SK-N-SH (cell line): ENCODE measurements at regions not wholly inside any gene's neighbourhood (a gene's known extent, or its start where the extent isn't known, plus 50 kb on each side); places are given as distances from the start of the nearest gene placed in this dataset.

Experiments used
- CTCF ChIA-PET: fragments of 300-600, 350-600 bp; formaldehyde crosslinking; extraction: SDS; loops from one replicate; lab custom pipeline; 2021; lab: Yijun Ruan, JAX
- POLR2A ChIA-PET: fragments of 350-600 bp; sonication (Branson Sonifier 250); formaldehyde crosslinking; extraction: SDS; loops from one replicate; lab custom pipeline; 2020; ENCODE audit warnings: antibody characterized with exemption, inconsistent platforms; lab: Yijun Ruan, JAX
- DNase-seq: peaks from one replicate; pipeline ENCODE4 v3.0.0; 2012
- H2AFZ ChIP-seq: fragments of 200-600 bp; sonication (generic); 2 replicates; pipeline ENCODE4 v1.8.1; 2016; ENCODE audit warnings: antibody characterized with exemption, mild to moderate bottlenecking, low read depth
- H3F3A ChIP-seq: fragments of 200-600 bp; sonication (generic); replicated peaks from 2 replicates; pipeline ENCODE3; 2016; ENCODE audit warnings: antibody characterized with exemption, mild to moderate bottlenecking; ENCODE audit not compliant: insufficient read depth
- H3K27ac ChIP-seq, 2 experiments: fragments of 200-500 bp in 1 of 2; fragments of 200-600 bp in 1 of 2; sonication (Bioruptor generic) in 1 of 2; sonication (generic), shearing (Covaris generic) in 1 of 2; 2 replicates each; pipeline versions ENCODE4 v1.5.1 to v1.6.1; 2014 to 2016; ENCODE audit warnings: low read depth in 2 of 2, inconsistent platforms in 1 of 2, low read length in 1 of 2, mild to moderate bottlenecking in 1 of 2, mixed read lengths in 1 of 2
- H3K27me3 ChIP-seq: fragments of 200-600 bp; sonication (generic), shearing (Covaris generic); 2 replicates; pipeline ENCODE4 v1.6.1; 2016; ENCODE audit warnings: mixed run types; ENCODE audit not compliant: insufficient read depth
- H3K36me3 ChIP-seq, 2 experiments: fragments of 200-500 bp in 1 of 2; fragments of 200-600 bp in 1 of 2; sonication (Bioruptor generic) in 1 of 2; sonication (generic) in 1 of 2; replicated peaks in 1 of 2; 2 replicates each; pipeline versions ENCODE3 to v1.5.1; 2014 to 2016; ENCODE audit warnings: low read length in 1 of 2, mild to moderate bottlenecking in 1 of 2; ENCODE audit not compliant: insufficient read depth in 2 of 2, control insufficient read depth in 1 of 2
- H3K4me1 ChIP-seq, 2 experiments: fragments of 200-500 bp in 1 of 2; fragments of 200-600 bp in 1 of 2; sonication (Bioruptor generic) in 1 of 2; sonication (generic), shearing (Covaris generic) in 1 of 2; 2 replicates each; pipeline versions ENCODE4 v1.5.1 to v1.6.1; 2014 to 2016; ENCODE audit warnings: low read depth in 1 of 2, low read length in 1 of 2, mixed run types in 1 of 2; ENCODE audit not compliant: insufficient read depth in 2 of 2, control insufficient read depth in 1 of 2
- H3K4me2 ChIP-seq: fragments of 200-600 bp; sonication (generic), shearing (Covaris generic); 2 replicates; pipeline ENCODE4 v1.6.1; 2017; ENCODE audit warnings: mixed run types
- H3K4me3 ChIP-seq, 2 experiments: fragments of 200-500 bp in 1 of 2; fragments of 200-600 bp in 1 of 2; sonication (Bioruptor generic) in 1 of 2; sonication (generic), shearing (Covaris generic) in 1 of 2; 2 replicates each; pipeline versions ENCODE4 v1.5.1 to v1.8.1; 2014 to 2016; ENCODE audit warnings: low read depth in 2 of 2, inconsistent platforms in 1 of 2, low read length in 1 of 2, mild to moderate bottlenecking in 1 of 2, mixed read lengths in 1 of 2, moderate library complexity in 1 of 2
- H3K79me2 ChIP-seq: fragments of 200-600 bp; sonication (generic); 2 replicates; pipeline ENCODE4 v1.8.1; 2017; ENCODE audit warnings: mild to moderate bottlenecking; ENCODE audit not compliant: insufficient read depth
- H3K9ac ChIP-seq: fragments of 200-600 bp; sonication (generic); 2 replicates; pipeline ENCODE4 v1.6.1; 2017; ENCODE audit warnings: mixed run types
- H3K9me2 ChIP-seq: fragments of 200-600 bp; sonication (generic); 2 replicates; pipeline ENCODE4 v1.6.1; 2017; ENCODE audit warnings: mixed run types
- H3K9me3 ChIP-seq: fragments of 200-600 bp; sonication (generic); 2 replicates; pipeline ENCODE4 v1.6.1; 2017; ENCODE audit warnings: mixed run types, mild to moderate bottlenecking, moderate library complexity
- H4K20me1 ChIP-seq: fragments of 200-600 bp; sonication (generic); 2 replicates; pipeline ENCODE4 v1.6.1; 2017; ENCODE audit warnings: mild to moderate bottlenecking, mixed run types; ENCODE audit not compliant: insufficient read depth
- ELF1 ChIP-seq: IDR thresholded peaks from 2 replicates; pipeline ENCODE4 v1.4.0; 2012
- EP300 ChIP-seq, 2 experiments: IDR thresholded peaks; 2 replicates each; pipeline versions ENCODE4 v1.4.0 to v1.6.1; 2012; ENCODE audit warnings: borderline replicate concordance in 1 of 2, low read depth in 1 of 2, low read length in 1 of 2
- FOXJ3 ChIP-seq: sonication (generic); formaldehyde crosslinking; IDR thresholded peaks from 2 replicates; pipeline ENCODE4 v1.5.1; 2020; ENCODE audit warnings: mild to moderate bottlenecking, missing genetic modification reagents
- IRF3 ChIP-seq: fragments of 150-350 bp; IDR thresholded peaks from 2 replicates; pipeline ENCODE4 v1.6.1; 2016; ENCODE audit warnings: mild to moderate bottlenecking, low read depth, low read length
- MAX ChIP-seq: IDR thresholded peaks from 2 replicates; pipeline ENCODE4 v1.4.0; 2012; ENCODE audit warnings: low read depth
- MXI1 ChIP-seq: IDR thresholded peaks from 2 replicates; pipeline ENCODE4 v1.6.1; 2012; ENCODE audit warnings: mild to moderate bottlenecking, low read depth, low read length, improper control_type of control experiment
- POLR2AphosphoS5 ChIP-seq: IDR thresholded peaks from 2 replicates; pipeline ENCODE4 v1.6.1; 2012; ENCODE audit warnings: low read depth, low read length
- RAD21 ChIP-seq: IDR thresholded peaks from 2 replicates; pipeline ENCODE4 v1.6.1; 2012; ENCODE audit warnings: mild to moderate bottlenecking, low read length
- RCOR1 ChIP-seq: fragments of 150-350 bp; IDR thresholded peaks from 2 replicates; pipeline ENCODE4 v1.6.1; 2017; ENCODE audit warnings: antibody characterized with exemption, low read length
- RXRA ChIP-seq: IDR thresholded peaks from 2 replicates; pipeline ENCODE4 v1.4.0; 2012; ENCODE audit warnings: low read depth, mild to moderate bottlenecking, borderline replicate concordance
- SMC3 ChIP-seq: IDR thresholded peaks from 2 replicates; pipeline ENCODE4 v1.6.1; 2012; ENCODE audit warnings: low read depth, low read length, improper control_type of control experiment
- YY1 ChIP-seq: IDR thresholded peaks from 2 replicates; pipeline ENCODE4 v1.4.0; 2012; ENCODE audit warnings: low read depth, mild to moderate bottlenecking
- WGBS: methylation state at CpG from one replicate; pipeline ENCODE4 v1.1.6; 2017; ENCODE audit warnings: low lambda C conversion rate; 5-methylcytosine and 5-hydroxymethylcytosine counted together
- TF ChIP-seq, protein P1 (sequence below): IDR thresholded peaks from 2 replicates; pipeline ENCODE4 v1.4.0; 2012; ENCODE audit warnings: low read depth, borderline replicate concordance
- TF ChIP-seq, protein P2 (sequence below): IDR thresholded peaks from 2 replicates; pipeline ENCODE4; 2012
- TF ChIP-seq, protein P3 (sequence below): IDR thresholded peaks from 2 replicates; pipeline ENCODE4 v1.6.1; 2012; ENCODE audit warnings: mild to moderate bottlenecking, low read depth, low read length, moderate library complexity
- TF ChIP-seq, protein P4 (sequence below): fragments of 200-600 bp; sonication (generic); IDR thresholded peaks from 2 replicates; pipeline ENCODE4 v1.6.1; 2017; ENCODE audit warnings: antibody characterized with exemption, mild to moderate bottlenecking, moderate library complexity

GRCh38 chr7:91520645-91521044, 256.4 kb downstream of the FZD1 start:
- CTCF ChIA-PET, result no interaction called here
- Histone ChIP-seq H3K27ac (no peak overlapping the region), H3K9ac (no peak overlapping the region), H3K4me1 (peaks cover 0 to 6% of the 10 kb centered on the region in 2 experiments; a peak in 2 of 4 replicates), H2AFZ (no peak overlapping the region), H3K36me3 (no peaks in the 10 kb centered on the region), H3K4me3 (no peak overlapping the region), H3K4me2 (no peak overlapping the region), H3K27me3 (no peaks in the 10 kb centered on the region), H3K9me2 (no peaks in the 10 kb centered on the region), H3F3A (no peaks in the 10 kb centered on the region), H3K9me3 (no peaks in the 10 kb centered on the region), H3K79me2 (no peaks in the 10 kb centered on the region), H4K20me1 (no peaks in the 10 kb centered on the region)
- TF ChIP-seq, protein P1, sequence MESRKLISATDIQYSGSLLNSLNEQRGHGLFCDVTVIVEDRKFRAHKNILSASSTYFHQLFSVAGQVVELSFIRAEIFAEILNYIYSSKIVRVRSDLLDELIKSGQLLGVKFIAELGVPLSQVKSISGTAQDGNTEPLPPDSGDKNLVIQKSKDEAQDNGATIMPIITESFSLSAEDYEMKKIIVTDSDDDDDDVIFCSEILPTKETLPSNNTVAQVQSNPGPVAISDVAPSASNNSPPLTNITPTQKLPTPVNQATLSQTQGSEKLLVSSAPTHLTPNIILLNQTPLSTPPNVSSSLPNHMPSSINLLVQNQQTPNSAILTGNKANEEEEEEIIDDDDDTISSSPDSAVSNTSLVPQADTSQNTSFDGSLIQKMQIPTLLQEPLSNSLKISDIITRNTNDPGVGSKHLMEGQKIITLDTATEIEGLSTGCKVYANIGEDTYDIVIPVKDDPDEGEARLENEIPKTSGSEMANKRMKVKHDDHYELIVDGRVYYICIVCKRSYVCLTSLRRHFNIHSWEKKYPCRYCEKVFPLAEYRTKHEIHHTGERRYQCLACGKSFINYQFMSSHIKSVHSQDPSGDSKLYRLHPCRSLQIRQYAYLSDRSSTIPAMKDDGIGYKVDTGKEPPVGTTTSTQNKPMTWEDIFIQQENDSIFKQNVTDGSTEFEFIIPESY, result no peak
- no peak for TF ChIP-seq EP300 (IDR thresholded peaks at IDR 0.05; ENCODE audit: borderline replicate concordance in 1 of 2, low read depth in 1 of 2, low read length in 1 of 2)
- TF ChIP-seq POLR2AphosphoS5, result no peak
- TF ChIP-seq IRF3, result no peak
- TF ChIP-seq MXI1, result no peak
- TF ChIP-seq RAD21, result no peak
- POLR2A ChIA-PET, result no interaction called here
- whole genome bisulfite sequencing, result 30% methylated on average over 1 of the region's 1 CpG
- no peak for DNase-seq

- no peaks in the 10 kb centered on the region for H3K4me1 ChIP-seq
- H3K27ac ChIP-seq, result no peak overlapping the region
- ChIA-PET POLR2A (no interaction called here), CTCF (interaction anchor here (1.3 to 1.8 kb wide), 2 partner anchors 11 to 14 kb away, joined by 3 to 5 read pairs; no protein-coding TSS in a partner anchor)
- H3K4me2 ChIP-seq, result no peak overlapping the region
- H3F3A ChIP-seq, result no peaks in the 10 kb centered on the region
- H3K9ac ChIP-seq, result no peak overlapping the region
- no peaks in the 10 kb centered on the region for H4K20me1 ChIP-seq
- H3K9me3 ChIP-seq, result no peaks in the 10 kb centered on the region
- H3K4me3 ChIP-seq, result no peak overlapping the region
- H2AFZ ChIP-seq, result no peak overlapping the region
- no peaks in the 10 kb centered on the region for H3K9me2 ChIP-seq
- no peaks in the 10 kb centered on the region for H3K27me3 ChIP-seq
- no peaks in the 10 kb centered on the region for H3K79me2 ChIP-seq
- no peaks in the 10 kb centered on the region for H3K36me3 ChIP-seq
- DNase-seq, result no peak
- TF ChIP-seq, protein P2, sequence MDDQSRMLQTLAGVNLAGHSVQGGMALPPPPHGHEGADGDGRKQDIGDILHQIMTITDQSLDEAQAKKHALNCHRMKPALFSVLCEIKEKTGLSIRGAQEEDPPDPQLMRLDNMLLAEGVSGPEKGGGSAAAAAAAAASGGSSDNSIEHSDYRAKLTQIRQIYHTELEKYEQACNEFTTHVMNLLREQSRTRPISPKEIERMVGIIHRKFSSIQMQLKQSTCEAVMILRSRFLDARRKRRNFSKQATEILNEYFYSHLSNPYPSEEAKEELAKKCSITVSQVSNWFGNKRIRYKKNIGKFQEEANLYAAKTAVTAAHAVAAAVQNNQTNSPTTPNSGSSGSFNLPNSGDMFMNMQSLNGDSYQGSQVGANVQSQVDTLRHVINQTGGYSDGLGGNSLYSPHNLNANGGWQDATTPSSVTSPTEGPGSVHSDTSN, result no peak
- no peak for TF ChIP-seq MXI1
- no peak for TF ChIP-seq YY1
- no peak for TF ChIP-seq SMC3
- TF ChIP-seq MAX, result no peak
- TF ChIP-seq ELF1, result no peak
- TF ChIP-seq, protein P3, sequence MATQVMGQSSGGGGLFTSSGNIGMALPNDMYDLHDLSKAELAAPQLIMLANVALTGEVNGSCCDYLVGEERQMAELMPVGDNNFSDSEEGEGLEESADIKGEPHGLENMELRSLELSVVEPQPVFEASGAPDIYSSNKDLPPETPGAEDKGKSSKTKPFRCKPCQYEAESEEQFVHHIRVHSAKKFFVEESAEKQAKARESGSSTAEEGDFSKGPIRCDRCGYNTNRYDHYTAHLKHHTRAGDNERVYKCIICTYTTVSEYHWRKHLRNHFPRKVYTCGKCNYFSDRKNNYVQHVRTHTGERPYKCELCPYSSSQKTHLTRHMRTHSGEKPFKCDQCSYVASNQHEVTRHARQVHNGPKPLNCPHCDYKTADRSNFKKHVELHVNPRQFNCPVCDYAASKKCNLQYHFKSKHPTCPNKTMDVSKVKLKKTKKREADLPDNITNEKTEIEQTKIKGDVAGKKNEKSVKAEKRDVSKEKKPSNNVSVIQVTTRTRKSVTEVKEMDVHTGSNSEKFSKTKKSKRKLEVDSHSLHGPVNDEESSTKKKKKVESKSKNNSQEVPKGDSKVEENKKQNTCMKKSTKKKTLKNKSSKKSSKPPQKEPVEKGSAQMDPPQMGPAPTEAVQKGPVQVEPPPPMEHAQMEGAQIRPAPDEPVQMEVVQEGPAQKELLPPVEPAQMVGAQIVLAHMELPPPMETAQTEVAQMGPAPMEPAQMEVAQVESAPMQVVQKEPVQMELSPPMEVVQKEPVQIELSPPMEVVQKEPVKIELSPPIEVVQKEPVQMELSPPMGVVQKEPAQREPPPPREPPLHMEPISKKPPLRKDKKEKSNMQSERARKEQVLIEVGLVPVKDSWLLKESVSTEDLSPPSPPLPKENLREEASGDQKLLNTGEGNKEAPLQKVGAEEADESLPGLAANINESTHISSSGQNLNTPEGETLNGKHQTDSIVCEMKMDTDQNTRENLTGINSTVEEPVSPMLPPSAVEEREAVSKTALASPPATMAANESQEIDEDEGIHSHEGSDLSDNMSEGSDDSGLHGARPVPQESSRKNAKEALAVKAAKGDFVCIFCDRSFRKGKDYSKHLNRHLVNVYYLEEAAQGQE, result no peak
- no peak for TF ChIP-seq IRF3
- TF ChIP-seq EP300 (IDR thresholded peaks at IDR 0.05; ENCODE audit: borderline replicate concordance in 1 of 2, low read depth in 1 of 2, low read length in 1 of 2), result no peak
- no peak for TF ChIP-seq RXRA
- TF ChIP-seq FOXJ3 (CRISPR knock-in tag), result no peak
- TF ChIP-seq POLR2AphosphoS5, result no peak
- TF ChIP-seq, protein P4, sequence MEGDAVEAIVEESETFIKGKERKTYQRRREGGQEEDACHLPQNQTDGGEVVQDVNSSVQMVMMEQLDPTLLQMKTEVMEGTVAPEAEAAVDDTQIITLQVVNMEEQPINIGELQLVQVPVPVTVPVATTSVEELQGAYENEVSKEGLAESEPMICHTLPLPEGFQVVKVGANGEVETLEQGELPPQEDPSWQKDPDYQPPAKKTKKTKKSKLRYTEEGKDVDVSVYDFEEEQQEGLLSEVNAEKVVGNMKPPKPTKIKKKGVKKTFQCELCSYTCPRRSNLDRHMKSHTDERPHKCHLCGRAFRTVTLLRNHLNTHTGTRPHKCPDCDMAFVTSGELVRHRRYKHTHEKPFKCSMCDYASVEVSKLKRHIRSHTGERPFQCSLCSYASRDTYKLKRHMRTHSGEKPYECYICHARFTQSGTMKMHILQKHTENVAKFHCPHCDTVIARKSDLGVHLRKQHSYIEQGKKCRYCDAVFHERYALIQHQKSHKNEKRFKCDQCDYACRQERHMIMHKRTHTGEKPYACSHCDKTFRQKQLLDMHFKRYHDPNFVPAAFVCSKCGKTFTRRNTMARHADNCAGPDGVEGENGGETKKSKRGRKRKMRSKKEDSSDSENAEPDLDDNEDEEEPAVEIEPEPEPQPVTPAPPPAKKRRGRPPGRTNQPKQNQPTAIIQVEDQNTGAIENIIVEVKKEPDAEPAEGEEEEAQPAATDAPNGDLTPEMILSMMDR, result no peak
- no peak for TF ChIP-seq RCOR1
These were observed 262.2 kb downstream of the FZD1 start for GRCh38 chr7:91526404-91526803.
